Panc1 (cell line): ENCODE measurements at regions not wholly inside any gene's neighbourhood (a gene's known extent, or its start where the extent isn't known, plus 50 kb on each side); places are given as distances from the start of the nearest gene placed in this dataset.

Experiments used
- CTCF ChIP-seq: fragments of 450-650 bp; IDR thresholded peaks from 2 replicates; pipeline ENCODE4 v1.5.1; 2017; ENCODE audit warnings: mild to moderate bottlenecking
- POLR2AphosphoS5 ChIP-seq: IDR thresholded peaks from 2 replicates; pipeline ENCODE4 v1.6.1; 2012; ENCODE audit warnings: mild to moderate bottlenecking, low read depth, low read length, moderate library complexity
- SIN3A ChIP-seq: IDR thresholded peaks from 2 replicates; pipeline ENCODE4 v1.6.1; 2012; ENCODE audit warnings: low read depth, mild to moderate bottlenecking, low read length, moderate library complexity, borderline replicate concordance; ENCODE audit not compliant: insufficient read depth
- TF ChIP-seq, protein P1 (sequence below), 2 experiments: IDR thresholded peaks; 2 replicates each; pipeline ENCODE4 v1.6.1; 2011 to 2012; ENCODE audit warnings: low read depth in 2 of 2, control low read depth in 1 of 2, low read length in 1 of 2, mild to moderate bottlenecking in 1 of 2, moderate library complexity in 1 of 2; ENCODE audit not compliant: insufficient read depth in 1 of 2

GRCh38 chr17:27241346-27241946, 52.5 kb upstream of the WSB1 start:
- TF ChIP-seq CTCF: no peak
- TF ChIP-seq POLR2AphosphoS5: no peak
- TF ChIP-seq, protein P1, sequence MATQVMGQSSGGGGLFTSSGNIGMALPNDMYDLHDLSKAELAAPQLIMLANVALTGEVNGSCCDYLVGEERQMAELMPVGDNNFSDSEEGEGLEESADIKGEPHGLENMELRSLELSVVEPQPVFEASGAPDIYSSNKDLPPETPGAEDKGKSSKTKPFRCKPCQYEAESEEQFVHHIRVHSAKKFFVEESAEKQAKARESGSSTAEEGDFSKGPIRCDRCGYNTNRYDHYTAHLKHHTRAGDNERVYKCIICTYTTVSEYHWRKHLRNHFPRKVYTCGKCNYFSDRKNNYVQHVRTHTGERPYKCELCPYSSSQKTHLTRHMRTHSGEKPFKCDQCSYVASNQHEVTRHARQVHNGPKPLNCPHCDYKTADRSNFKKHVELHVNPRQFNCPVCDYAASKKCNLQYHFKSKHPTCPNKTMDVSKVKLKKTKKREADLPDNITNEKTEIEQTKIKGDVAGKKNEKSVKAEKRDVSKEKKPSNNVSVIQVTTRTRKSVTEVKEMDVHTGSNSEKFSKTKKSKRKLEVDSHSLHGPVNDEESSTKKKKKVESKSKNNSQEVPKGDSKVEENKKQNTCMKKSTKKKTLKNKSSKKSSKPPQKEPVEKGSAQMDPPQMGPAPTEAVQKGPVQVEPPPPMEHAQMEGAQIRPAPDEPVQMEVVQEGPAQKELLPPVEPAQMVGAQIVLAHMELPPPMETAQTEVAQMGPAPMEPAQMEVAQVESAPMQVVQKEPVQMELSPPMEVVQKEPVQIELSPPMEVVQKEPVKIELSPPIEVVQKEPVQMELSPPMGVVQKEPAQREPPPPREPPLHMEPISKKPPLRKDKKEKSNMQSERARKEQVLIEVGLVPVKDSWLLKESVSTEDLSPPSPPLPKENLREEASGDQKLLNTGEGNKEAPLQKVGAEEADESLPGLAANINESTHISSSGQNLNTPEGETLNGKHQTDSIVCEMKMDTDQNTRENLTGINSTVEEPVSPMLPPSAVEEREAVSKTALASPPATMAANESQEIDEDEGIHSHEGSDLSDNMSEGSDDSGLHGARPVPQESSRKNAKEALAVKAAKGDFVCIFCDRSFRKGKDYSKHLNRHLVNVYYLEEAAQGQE (IDR thresholded peaks at IDR 0.05; ENCODE audit: insufficient read depth in 1 of 2, low read depth in 2 of 2, low read length in 1 of 2): no peak
- no peak for TF ChIP-seq SIN3A
